Stimulated activated naive B cell treated with anti-CD40 and anti-IgM and Interleukin-4, amounts not matched to agents 10 μg/mL and 1 μg/mL and 100 μg/mL, for 72 hours (primary cell): ENCODE measurements at regions not wholly inside any gene's neighbourhood (a gene's known extent, or its start where the extent isn't known, plus 50 kb on each side); places are given as distances from the start of the nearest gene placed in this dataset.

Experiments
- ATAC-seq, 2 donors: fragments of 150-1000 bp; cut with Tn5 transposase; replicated peaks; 2 replicates each; pipeline ENCODE4 v1.10.0; 2021; ENCODE audit warnings: moderate library complexity in 1 of 2
- DNase-seq: peaks from one replicate; pipeline ENCODE4 v3.0.0; 2021
- H3K27ac Mint-ChIP-seq: one replicate; pipeline ENCODE4 v1.8.0; 2022; ENCODE audit warnings: mild to moderate bottlenecking, mixed read lengths
- H3K27me3 Mint-ChIP-seq, 2 donors: one replicate each; pipeline ENCODE4 v1.8.0; 2022; ENCODE audit warnings: mixed read lengths in 2 of 2
- H3K36me3 Mint-ChIP-seq, 2 donors: one replicate each; pipeline ENCODE4 v1.8.0; 2022; ENCODE audit warnings: mixed read lengths in 2 of 2, mild to moderate bottlenecking in 1 of 2
- H3K4me1 Mint-ChIP-seq, 2 donors: one replicate each; pipeline ENCODE4 v1.8.0; 2022; ENCODE audit warnings: mixed read lengths in 2 of 2, mild to moderate bottlenecking in 1 of 2
- H3K4me3 Mint-ChIP-seq, 2 donors: one replicate each; pipeline ENCODE4 v1.8.0; 2022; ENCODE audit warnings: mild to moderate bottlenecking in 2 of 2, mixed read lengths in 2 of 2, moderate library complexity in 1 of 2
- H3K9me3 Mint-ChIP-seq, 2 donors: one replicate each; pipeline ENCODE4 v1.8.0; 2022; ENCODE audit warnings: mixed read lengths in 2 of 2, mild to moderate bottlenecking in 1 of 2

DNA sequence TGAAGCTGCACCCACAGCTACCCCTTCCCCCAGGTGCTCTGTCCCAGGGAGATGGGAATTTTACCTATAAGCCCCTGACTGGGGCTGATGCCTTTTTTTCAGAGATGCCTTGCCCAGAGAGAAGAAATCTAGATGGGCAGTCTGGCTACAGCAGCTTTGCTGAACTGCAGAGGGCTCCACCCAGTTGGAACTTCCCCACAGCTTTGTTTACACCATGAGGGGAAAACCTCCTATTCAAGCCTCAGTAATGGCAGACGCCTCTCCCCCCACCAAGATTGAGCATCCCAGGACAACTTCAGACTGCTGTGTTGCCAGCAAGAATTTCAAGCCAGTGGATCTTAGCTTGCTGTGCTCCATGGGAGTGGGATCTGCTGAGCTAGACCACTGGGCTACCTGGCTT lies 122.6 kb upstream of the MOCS1 start:
- H3K4me1 Mint-ChIP-seq = no peaks in the 10 kb centered on the region
- no peak for DNase-seq
- H3K27ac Mint-ChIP-seq = no peak overlapping the region
- H3K9me3 Mint-ChIP-seq = no peaks in the 10 kb centered on the region
- H3K36me3 Mint-ChIP-seq = no peaks in the 10 kb centered on the region
- ATAC-seq = no peak
- no peak overlapping the region for H3K4me3 Mint-ChIP-seq
- H3K27me3 Mint-ChIP-seq = peaks cover 0 to 14% of the 10 kb centered on the region in 2 donors

DNA sequence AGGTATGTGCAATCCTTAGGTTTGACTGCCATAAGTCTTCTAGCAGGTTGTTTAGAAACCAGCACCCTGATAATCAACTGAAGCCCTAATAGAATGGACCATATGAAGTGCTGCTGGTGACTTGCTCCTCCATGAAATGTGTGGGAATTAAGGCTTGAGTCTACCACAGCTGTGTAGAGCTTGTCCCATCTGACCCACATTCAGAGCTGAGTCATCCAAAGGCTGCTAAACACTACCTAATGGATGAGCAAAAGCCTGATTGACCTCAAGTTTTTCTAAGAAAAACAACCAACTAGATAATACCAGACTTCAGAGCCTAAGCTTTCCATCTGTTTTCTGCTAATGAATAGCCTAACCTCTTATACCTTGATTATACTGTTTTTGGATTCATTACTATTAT lies 120.3 kb upstream of the MOCS1 start:
- Mint-ChIP-seq H3K4me1 (no peaks in the 10 kb centered on the region), H3K27ac (no peak overlapping the region), H3K4me3 (no peak overlapping the region), H3K9me3 (no peaks in the 10 kb centered on the region), H3K36me3 (no peaks in the 10 kb centered on the region), H3K27me3 (peaks cover 8 to 17% of the 10 kb centered on the region in 2 donors)
- DNase-seq = no peak
- no peak for ATAC-seq

- H3K36me3 Mint-ChIP-seq = no peaks in the 10 kb centered on the region
- no peak for DNase-seq
- no peak overlapping the region for H3K27ac Mint-ChIP-seq
- peaks cover 12 to 22% of the 10 kb centered on the region in 2 donors for H3K27me3 Mint-ChIP-seq
- no peak overlapping the region for H3K4me3 Mint-ChIP-seq
- no peaks in the 10 kb centered on the region for H3K4me1 Mint-ChIP-seq
- H3K9me3 Mint-ChIP-seq = no peaks in the 10 kb centered on the region
- ATAC-seq = no peak
Observed at GRCh38 chr6:40054186-40054585, 119.9 kb upstream of the MOCS1 start.

DNA sequence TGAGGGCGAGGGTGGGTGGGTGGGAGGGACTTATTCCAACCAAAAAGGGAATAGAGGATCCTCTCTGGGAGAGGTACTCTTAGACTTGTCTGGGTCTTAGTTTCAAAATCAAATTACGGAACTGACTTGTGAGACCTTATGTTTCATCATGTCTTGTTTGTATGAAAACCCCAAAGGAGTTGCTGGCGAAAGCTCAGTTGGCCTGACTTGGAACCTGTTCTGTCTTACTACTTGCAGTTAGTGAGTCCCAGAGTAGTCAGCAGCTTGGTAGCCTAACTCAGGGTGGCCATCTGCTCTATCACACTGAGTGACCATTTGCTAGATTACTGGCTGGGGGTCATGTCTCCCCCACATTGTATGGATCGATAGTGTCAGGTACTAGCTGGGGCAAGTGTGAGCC lies 114.9 kb upstream of the MOCS1 start:
- H3K27ac Mint-ChIP-seq = no peak overlapping the region
- DNase-seq (no peak), ATAC-seq (no peak)
- peaks cover 13 to 15% of the 10 kb centered on the region in 2 donors for H3K27me3 Mint-ChIP-seq
- no peaks in the 10 kb centered on the region for H3K4me1 Mint-ChIP-seq
- no peaks in the 10 kb centered on the region for H3K36me3 Mint-ChIP-seq
- peaks cover 0 to 3% of the 10 kb centered on the region in 2 donors for H3K9me3 Mint-ChIP-seq
- H3K4me3 Mint-ChIP-seq = no peak overlapping the region

GRCh38 chr6:40044196-40044595 lies 109.9 kb upstream of the MOCS1 start:
- Mint-ChIP-seq H3K4me3 (no peak overlapping the region), H3K9me3 (peaks cover 9 to 13% of the 10 kb centered on the region in 2 donors), H3K36me3 (no peaks in the 10 kb centered on the region), H3K4me1 (no peaks in the 10 kb centered on the region), H3K27me3 (peaks cover 14% of the 10 kb centered on the region in 2 donors), H3K27ac (no peak overlapping the region)
- DNase-seq = no peak
- no peak for ATAC-seq

DNA sequence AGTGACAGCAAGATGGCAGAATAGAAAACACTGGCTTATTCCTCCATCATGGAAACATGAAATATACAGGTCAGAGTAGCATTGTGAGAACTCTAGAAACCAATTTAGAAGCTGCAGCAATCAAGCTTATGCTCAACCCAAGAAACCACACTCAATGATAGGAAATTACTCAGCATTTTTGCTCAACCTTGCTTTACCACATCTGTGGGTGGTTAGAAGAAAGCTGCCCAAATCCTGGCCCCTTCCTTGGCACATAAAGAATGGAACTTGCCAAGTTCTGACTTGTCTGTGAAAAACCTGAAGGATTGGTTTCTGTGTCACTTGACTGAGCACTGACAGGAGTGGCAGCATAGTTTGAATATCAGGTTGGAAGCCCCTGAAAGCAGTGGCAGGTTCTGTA lies 108.0 kb upstream of the MOCS1 start:
- H3K27me3 Mint-ChIP-seq = peaks cover 13 to 14% of the 10 kb centered on the region in 2 donors
- no peaks in the 10 kb centered on the region for H3K4me1 Mint-ChIP-seq
- H3K4me3 Mint-ChIP-seq = no peak overlapping the region
- H3K36me3 Mint-ChIP-seq = no peaks in the 10 kb centered on the region
- ATAC-seq (no peak), DNase-seq (no peak)
- no peak overlapping the region for H3K27ac Mint-ChIP-seq
- peaks cover 9 to 13% of the 10 kb centered on the region in 2 donors for H3K9me3 Mint-ChIP-seq

DNA sequence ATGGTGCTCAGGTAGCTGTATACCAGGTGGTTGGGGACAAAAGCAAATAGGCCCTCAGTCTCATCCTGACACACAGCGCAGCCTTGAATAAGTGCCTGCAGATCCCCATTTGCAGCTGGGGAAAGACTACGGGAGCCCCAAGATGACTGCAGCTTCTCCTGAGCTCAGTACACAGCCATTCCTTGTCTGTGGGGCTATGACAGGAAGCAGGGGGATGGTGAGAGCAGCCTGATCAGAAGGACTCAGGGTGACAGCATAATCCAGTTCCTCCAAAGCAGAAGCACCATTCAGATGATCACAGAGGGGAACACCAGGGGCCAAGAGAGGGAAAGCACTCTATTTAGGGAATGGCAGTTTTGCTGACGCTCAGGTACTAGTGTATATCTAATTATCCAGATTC lies 104.8 kb upstream of the MOCS1 start:
- no peak overlapping the region for H3K27ac Mint-ChIP-seq
- no peaks in the 10 kb centered on the region for H3K36me3 Mint-ChIP-seq
- H3K4me1 Mint-ChIP-seq = no peaks in the 10 kb centered on the region
- H3K9me3 Mint-ChIP-seq = peaks cover 6 to 13% of the 10 kb centered on the region in 2 donors
- peaks cover 20% of the 10 kb centered on the region in 2 donors for H3K27me3 Mint-ChIP-seq
- no peak for ATAC-seq
- H3K4me3 Mint-ChIP-seq = no peak overlapping the region
- DNase-seq = no peak

DNA sequence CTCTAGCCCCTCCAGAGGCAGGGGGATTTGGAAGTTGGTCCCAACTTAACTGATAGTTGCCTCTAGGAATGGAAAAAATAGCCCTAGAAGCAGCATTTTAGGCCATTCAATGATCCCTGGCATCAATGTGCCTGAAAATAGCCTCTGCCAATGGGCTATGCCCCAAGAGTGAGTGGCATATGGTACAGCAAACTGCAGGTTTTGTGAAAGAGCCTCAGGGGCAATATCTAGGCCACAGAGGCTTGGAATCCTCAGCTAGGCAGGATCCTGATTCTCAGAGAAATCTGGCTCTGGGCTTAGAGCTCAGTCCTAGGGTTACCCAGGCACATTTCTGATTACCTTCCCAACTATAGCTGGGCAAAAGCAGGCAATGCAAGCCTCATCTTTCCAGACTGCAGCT lies 104.4 kb upstream of the MOCS1 start:
- Mint-ChIP-seq H3K27me3 (peaks cover 20% of the 10 kb centered on the region in 2 donors), H3K36me3 (no peaks in the 10 kb centered on the region), H3K4me3 (no peak overlapping the region), H3K4me1 (no peaks in the 10 kb centered on the region), H3K27ac (no peak overlapping the region), H3K9me3 (peaks cover 6 to 10% of the 10 kb centered on the region in 2 donors)
- DNase-seq = no peak
- no peak for ATAC-seq

GRCh38 chr6:40037271-40037670 lies 103.0 kb upstream of the MOCS1 start:
- H3K4me1 Mint-ChIP-seq = no peaks in the 10 kb centered on the region
- peaks cover 17 to 20% of the 10 kb centered on the region in 2 donors for H3K27me3 Mint-ChIP-seq
- no peak for DNase-seq
- H3K9me3 Mint-ChIP-seq = peaks cover 6 to 9% of the 10 kb centered on the region in 2 donors
- H3K36me3 Mint-ChIP-seq = no peaks in the 10 kb centered on the region
- H3K27ac Mint-ChIP-seq = no peak overlapping the region
- no peak for ATAC-seq
- H3K4me3 Mint-ChIP-seq = no peak overlapping the region

GRCh38 chr6:40036186-40036585 lies 101.9 kb upstream of the MOCS1 start:
- DNase-seq (no peak), ATAC-seq (no peak)
- no peaks in the 10 kb centered on the region for H3K4me1 Mint-ChIP-seq
- H3K27ac Mint-ChIP-seq = no peak overlapping the region
- no peaks in the 10 kb centered on the region for H3K9me3 Mint-ChIP-seq
- no peak overlapping the region for H3K4me3 Mint-ChIP-seq
- peaks cover 8 to 11% of the 10 kb centered on the region in 2 donors for H3K27me3 Mint-ChIP-seq
- no peaks in the 10 kb centered on the region for H3K36me3 Mint-ChIP-seq

DNA sequence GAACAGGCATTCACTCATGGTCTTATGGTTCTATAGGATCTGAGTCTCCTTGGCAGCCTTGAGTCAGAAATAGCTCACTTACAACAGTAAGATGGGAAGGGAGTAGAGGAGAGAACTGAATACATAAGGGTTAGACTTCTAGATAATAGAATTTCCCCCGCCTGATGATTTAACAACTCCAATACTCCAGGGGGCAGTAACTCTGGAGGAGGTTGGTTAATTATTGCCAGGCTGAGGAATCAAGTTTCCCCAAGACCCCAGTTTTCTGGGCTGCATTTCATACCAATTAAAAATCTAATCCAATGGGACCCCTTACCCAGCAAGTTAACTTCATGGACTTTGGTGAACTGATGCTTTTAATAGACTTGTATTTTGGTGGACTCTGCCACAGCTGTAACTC lies 94.2 kb upstream of the MOCS1 start:
- Mint-ChIP-seq H3K9me3 (no peaks in the 10 kb centered on the region), H3K36me3 (no peaks in the 10 kb centered on the region), H3K27me3 (peaks cover 19 to 25% of the 10 kb centered on the region in 2 donors), H3K4me3 (no peak overlapping the region), H3K27ac (no peak overlapping the region), H3K4me1 (no peaks in the 10 kb centered on the region)
- DNase-seq (no peak), ATAC-seq (no peak)

DNA sequence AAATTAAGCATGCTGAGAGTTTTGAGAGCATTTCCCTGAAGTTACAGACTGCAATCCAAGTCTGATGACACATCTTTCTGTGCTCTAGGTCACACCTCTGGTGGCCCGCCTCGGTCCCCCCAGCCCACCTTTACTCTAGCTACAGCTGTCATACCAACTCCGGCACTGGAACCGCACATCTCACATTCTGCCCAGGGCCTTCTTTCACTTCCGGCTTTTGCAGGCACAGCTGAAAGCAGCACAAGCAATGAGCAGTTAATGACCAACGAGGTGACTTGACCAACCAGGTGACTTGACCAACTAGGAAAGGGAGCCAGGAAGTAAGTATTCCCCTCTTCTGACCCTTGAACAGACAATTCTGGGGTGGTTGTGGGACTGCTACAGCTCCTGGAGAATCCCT lies 88.6 kb upstream of the MOCS1 start:
- Mint-ChIP-seq H3K27me3 (peaks cover 40 to 65% of the 10 kb centered on the region in 2 donors), H3K9me3 (peaks cover 15 to 16% of the 10 kb centered on the region in 2 donors), H3K4me3 (no peak overlapping the region), H3K27ac (no peak overlapping the region), H3K36me3 (peaks cover 0 to 5% of the 10 kb centered on the region in 2 donors), H3K4me1 (no peaks in the 10 kb centered on the region)
- DNase-seq = no peak
- ATAC-seq = no peak

DNA sequence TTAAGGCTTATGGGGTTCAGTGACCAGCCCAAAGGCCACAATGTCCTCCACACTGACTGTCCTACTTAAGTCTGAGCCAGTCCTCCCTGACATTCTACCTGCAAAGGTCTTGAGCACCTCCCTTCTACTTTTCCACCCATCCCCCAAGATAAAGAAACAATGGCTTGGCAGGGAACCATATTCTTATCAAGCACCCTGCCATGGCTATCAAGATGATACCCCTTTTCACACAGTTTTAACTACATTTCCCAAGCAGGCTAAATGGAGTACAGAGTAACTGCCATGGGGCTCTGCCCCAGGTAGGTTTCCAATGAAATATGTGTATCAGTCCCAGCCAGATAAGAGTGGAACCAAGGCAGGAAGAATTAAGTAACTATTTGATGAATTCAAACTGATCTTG lies 85.9 kb upstream of the MOCS1 start:
- H3K27ac Mint-ChIP-seq = no peak overlapping the region
- DNase-seq (no peak), ATAC-seq (no peak)
- no peak overlapping the region for H3K4me3 Mint-ChIP-seq
- peaks cover 18 to 25% of the 10 kb centered on the region in 2 donors for H3K9me3 Mint-ChIP-seq
- peaks cover 1 to 5% of the 10 kb centered on the region in 2 donors for H3K36me3 Mint-ChIP-seq
- no peaks in the 10 kb centered on the region for H3K4me1 Mint-ChIP-seq
- peaks cover 36 to 53% of the 10 kb centered on the region in 2 donors for H3K27me3 Mint-ChIP-seq

DNA sequence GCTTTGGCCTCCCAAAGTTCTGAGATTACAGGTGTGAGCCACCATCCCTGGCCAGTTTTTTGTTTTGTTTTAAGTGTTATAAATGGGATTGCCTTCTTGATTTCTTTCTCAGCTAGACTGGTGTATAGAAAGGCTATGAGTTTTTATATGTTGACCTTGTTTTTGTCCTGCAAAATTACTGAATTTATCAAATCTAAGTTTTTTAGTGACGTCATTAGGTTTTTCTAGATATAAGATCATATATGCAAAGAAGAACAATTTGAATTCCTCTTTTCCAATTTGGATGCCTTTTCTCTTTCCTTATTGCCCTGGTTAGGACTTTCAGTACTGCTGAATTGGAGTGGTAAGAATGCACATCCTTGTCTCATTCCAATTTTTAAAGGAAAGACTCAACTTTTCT lies 81.3 kb upstream of the MOCS1 start:
- Mint-ChIP-seq H3K4me3 (no peak overlapping the region), H3K36me3 (peaks cover 1 to 5% of the 10 kb centered on the region in 2 donors), H3K27ac (no peak overlapping the region), H3K9me3 (peaks cover 18 to 25% of the 10 kb centered on the region in 2 donors), H3K4me1 (no peaks in the 10 kb centered on the region), H3K27me3 (peaks cover 27 to 45% of the 10 kb centered on the region in 2 donors)
- ATAC-seq (no peak), DNase-seq (no peak)

- peaks cover 0 to 1% of the 10 kb centered on the region in 2 donors for H3K36me3 Mint-ChIP-seq
- H3K4me3 Mint-ChIP-seq = no peak overlapping the region
- peaks cover 16 to 43% of the 10 kb centered on the region in 2 donors for H3K27me3 Mint-ChIP-seq
- no peaks in the 10 kb centered on the region for H3K4me1 Mint-ChIP-seq
- H3K27ac Mint-ChIP-seq = no peak overlapping the region
- ATAC-seq (no peak), DNase-seq (no peak)
- H3K9me3 Mint-ChIP-seq = peaks cover 3 to 6% of the 10 kb centered on the region in 2 donors
Observed at GRCh38 chr6:40011844-40012243, 77.6 kb upstream of the MOCS1 start.

GRCh38 chr6:40000964-40001515 lies 66.8 kb upstream of the MOCS1 start:
- Mint-ChIP-seq H3K27me3 (peaks cover 26 to 37% of the 10 kb centered on the region in 2 donors), H3K4me1 (no peaks in the 10 kb centered on the region), H3K9me3 (peaks cover 36 to 42% of the 10 kb centered on the region in 2 donors), H3K4me3 (no peak overlapping the region), H3K27ac (no peak overlapping the region), H3K36me3 (peaks cover 1 to 6% of the 10 kb centered on the region in 2 donors)
- DNase-seq = no peak
- ATAC-seq = no peak
